ENCODE measurements at regions not wholly inside any gene's neighbourhood (a gene's known extent, or its start where the extent isn't known, plus 50 kb on each side); places are given as distances from the start of the nearest gene placed in this dataset.

DNA sequence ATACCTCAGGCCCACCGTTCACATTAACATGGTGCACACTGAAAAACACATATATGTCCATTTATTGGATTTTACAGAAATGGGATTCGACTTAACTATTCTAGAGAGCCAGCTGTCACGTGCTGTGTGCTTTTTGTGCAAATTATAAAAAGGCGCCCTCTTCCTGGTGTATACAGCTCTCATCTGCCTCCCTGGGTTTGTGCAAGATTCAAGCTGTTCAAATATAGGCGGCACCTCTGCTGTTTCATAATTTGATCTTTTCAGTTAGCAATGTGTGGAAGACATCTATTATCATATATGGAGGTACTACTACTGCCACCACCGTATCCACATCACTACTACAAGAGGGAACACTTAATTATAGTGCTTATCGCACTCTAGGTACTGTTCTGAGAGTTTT is 187.6 kb downstream of the EBLN2 start:
- TF ChIP-seq CTCF (conservative IDR thresholded peaks at IDR 0.05; ENCODE audit: low read depth, low read length) = no peak
- no peak for TF ChIP-seq RFX5 (IDR thresholded peaks at IDR 0.05; ENCODE audit: low read depth, low read length)
